ENCODE measurements at regions not wholly inside any gene's neighbourhood (a gene's known extent, or its start where the extent isn't known, plus 50 kb on each side); places are given as distances from the start of the nearest gene placed in this dataset.
"Not testable (repeated sequence)": the region's sequence is repeated elsewhere in the genome, so short reads cannot be mapped to it uniquely, and the experiment has no call there.

DNA sequence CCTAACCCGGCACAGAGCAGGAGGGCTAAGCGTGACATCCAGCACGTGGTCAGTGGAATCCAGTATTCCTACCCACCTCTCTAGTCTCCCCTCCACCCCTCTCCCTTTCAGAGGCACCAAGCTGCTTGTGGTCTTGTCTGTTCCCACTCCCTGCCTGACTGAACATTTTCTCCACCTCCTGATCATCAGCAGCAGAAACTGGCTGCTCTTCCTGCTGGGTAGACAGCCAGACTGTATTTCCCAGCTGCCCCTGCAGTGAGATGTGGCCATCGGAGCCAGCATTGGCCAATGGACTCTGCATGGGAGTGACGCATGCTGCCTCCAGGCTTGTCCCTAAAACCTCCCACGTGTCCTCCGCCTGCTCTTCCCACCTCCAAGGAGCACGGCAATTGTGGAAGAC lies 143.8 kb downstream of the OR4F15 start:
- H3K4me3 ChIP-seq; H3K36me3 ChIP-seq; intact Hi-C loops (cut with DNase I; ENCODE audit: low total_unique reads); H3K9me3 ChIP-seq; H3K4me1 ChIP-seq; H3K27me3 ChIP-seq: not testable (repeated sequence)
- TF ChIP-seq POLR2AphosphoS5 (IDR thresholded peaks at IDR 0.05) = peak in 1 of 3 donors; percentile 30
- peak overlapping the region; percentile 33 to 38 for H3K27ac ChIP-seq
- DNase-seq (ENCODE audit: low spot score in 2 of 2) = peak in 1 of 2 donors; percentile 55

DNA sequence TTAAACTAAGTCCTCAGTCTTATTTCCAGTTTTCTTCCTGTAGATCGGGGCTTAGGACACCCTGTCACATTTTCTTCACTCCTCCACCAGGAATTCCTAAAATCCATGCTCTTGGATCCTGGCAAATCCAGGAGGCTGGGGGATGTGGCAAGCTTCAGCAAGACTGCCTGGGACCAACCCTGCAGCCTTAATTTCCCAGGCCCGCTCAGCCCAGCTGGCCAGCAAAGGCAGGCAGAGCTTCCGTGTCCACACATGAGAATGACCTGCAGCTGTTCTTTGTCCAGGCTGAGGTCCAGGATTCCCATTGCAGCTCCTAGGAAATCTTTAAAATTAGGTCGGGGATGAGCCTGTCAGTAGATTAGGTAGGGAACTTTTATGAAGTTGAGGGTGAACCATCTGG lies 146.7 kb downstream of the OR4F15 start:
- H3K4me3 ChIP-seq; H3K9me3 ChIP-seq; H3K27ac ChIP-seq; H3K27me3 ChIP-seq; H3K36me3 ChIP-seq; intact Hi-C loops (cut with DNase I; ENCODE audit: low total_unique reads); H3K4me1 ChIP-seq: not testable (repeated sequence)
- DNase-seq (ENCODE audit: low spot score in 2 of 2) = peak in 1 of 2 donors; percentile 50

DNA sequence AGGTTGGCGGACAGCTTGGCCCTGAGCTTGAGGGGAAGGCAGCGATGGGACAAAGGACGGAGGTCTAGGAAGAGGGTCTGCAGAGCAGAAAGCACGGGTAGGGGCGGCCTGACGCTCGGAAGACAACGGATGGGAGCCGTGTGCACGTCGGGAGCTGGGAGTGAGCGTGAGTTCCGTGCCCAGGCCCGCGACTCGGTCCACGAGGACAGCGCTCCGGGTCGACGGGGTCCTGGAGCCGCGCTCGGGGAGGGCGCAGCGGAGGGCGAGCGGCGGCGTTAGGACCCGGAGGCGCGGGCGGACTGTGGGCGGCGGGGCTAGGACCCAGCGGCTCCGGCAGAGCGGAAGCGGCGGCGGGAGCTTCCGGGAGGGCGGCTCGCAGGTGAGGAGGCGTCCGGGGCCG lies 149.3 kb downstream of the OR4F15 start:
- H3K4me3 ChIP-seq = peak overlapping the region in 1 of 3 donors; percentile 52
- H3K36me3 ChIP-seq; H3K27ac ChIP-seq; H3K9me3 ChIP-seq; intact Hi-C loops (cut with DNase I; ENCODE audit: low total_unique reads); DNase-seq (ENCODE audit: low spot score in 2 of 2); H3K4me1 ChIP-seq; H3K27me3 ChIP-seq: not testable (repeated sequence)

DNA sequence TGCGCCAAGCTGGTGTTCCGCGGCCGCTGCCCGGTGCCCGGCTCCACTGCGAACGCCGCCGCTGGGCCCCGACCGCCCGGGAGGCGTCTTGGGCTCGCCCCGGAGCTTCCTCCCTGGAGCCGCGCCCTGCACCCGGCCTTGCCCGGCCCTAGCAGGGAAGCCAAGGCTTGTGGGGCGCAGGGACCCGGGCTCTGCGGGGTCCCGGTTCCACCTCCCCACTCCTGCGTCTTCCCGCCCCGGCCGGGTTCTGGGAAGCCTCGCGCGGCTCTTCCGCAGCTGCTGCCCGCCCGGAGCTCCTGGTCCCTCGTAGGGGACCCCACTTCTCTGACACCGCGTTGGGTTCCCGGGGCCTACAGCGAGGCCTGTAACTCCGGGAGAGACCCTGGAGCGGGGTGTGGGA lies 149.8 kb downstream of the OR4F15 start:
- H3K36me3 ChIP-seq; intact Hi-C loops (cut with DNase I; ENCODE audit: low total_unique reads); H3K9me3 ChIP-seq; DNase-seq (ENCODE audit: low spot score in 2 of 2); H3K27ac ChIP-seq; H3K27me3 ChIP-seq; H3K4me1 ChIP-seq: not testable (repeated sequence)
- H3K4me3 ChIP-seq = peak overlapping the region in 2 of 3 donors; percentile 26 to 51

DNA sequence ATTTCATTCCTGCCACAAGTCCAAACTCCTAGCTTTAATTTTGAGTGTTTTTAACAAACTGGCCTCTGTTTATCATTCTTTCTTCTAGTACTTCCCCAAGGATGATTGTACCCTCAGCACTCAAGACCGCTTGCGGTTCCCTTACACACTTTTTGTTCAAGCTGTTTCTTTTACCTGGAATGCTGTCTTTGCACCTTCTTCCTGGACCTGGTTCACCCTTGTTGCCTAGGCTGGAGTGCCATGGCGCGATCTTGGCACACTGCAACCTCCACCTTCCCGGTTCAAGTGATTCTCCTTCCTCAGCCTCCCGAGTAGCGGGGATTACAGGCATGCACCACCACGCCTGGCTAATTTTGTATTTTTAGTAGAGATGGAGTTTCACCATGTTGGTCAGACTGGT lies 151.7 kb downstream of the OR4F15 start:
- DNase-seq (ENCODE audit: low spot score in 2 of 2); H3K27me3 ChIP-seq; H3K4me1 ChIP-seq; H3K27ac ChIP-seq; H3K4me3 ChIP-seq; intact Hi-C loops (cut with DNase I; ENCODE audit: low total_unique reads); H3K36me3 ChIP-seq; H3K9me3 ChIP-seq: not testable (repeated sequence)

DNA sequence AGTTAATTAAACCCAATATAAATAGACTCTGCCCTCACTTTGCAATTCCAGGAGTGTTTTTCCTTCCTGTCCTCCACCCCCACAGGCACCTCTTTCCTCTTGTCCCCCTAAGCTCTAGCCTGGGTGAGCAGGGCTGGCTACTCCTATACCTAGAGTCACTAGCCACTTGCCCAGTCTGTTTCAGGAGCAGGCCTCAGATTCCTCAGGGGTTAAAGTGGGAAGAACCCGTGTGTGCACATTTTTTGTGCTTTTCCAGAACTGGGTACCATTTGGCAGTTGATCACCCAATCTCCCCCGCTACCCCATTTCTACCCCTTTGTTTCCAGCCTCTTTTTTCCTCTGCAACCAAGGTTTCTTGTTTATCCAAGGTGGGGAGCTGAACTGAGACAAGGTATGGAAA lies 153.4 kb downstream of the OR4F15 start:
- DNase-seq (ENCODE audit: low spot score in 2 of 2); H3K9me3 ChIP-seq; H3K4me3 ChIP-seq; H3K36me3 ChIP-seq; H3K27ac ChIP-seq; H3K4me1 ChIP-seq; H3K27me3 ChIP-seq; intact Hi-C loops (cut with DNase I; ENCODE audit: low total_unique reads): not testable (repeated sequence)

DNA sequence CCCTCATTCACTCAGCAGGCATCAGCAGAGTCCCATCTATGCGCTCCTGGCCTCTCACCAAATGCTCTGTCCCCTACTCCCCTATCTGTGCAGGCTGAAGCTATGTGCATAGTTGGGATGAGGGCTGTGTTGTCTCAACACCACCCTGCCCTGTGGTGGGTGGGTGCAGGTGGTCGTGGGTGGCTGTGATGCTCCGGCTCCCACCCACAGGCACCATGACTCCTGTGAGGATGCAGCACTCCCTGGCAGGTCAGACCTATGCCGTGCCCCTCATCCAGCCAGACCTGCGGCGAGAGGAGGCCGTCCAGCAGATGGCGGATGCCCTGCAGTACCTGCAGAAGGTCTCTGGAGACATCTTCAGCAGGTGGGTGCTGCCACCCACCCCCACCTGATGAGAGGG lies 153.9 kb downstream of the OR4F15 start:
- H3K9me3 ChIP-seq; H3K4me1 ChIP-seq; H3K36me3 ChIP-seq; intact Hi-C loops (cut with DNase I; ENCODE audit: low total_unique reads); H3K27ac ChIP-seq; H3K4me3 ChIP-seq; H3K27me3 ChIP-seq: not testable (repeated sequence)
- DNase-seq (ENCODE audit: low spot score in 2 of 2) = peak in 1 of 2 donors; percentile 48

DNA sequence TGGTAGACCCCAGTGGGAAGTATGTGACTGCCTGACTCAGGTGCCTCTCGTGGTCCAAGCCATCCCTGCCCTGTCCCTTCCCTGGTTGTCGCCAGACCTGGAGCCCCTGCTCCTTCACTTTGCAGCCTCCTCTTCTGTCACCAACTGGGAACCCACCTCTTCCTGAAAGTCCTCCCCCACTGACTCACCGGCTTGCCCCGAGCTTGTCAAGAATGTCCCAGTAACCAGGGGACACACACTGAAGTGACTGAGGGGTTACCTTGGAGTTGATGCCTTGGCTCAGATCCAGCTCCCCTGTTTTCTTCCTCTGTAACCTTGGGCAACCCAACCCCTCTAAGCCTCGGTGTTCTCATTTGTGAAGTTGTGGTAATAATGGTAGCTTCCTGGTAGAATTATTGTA lies 155.4 kb downstream of the OR4F15 start:
- H3K36me3 ChIP-seq; H3K4me1 ChIP-seq; H3K4me3 ChIP-seq; H3K27ac ChIP-seq; DNase-seq (ENCODE audit: low spot score in 2 of 2); H3K9me3 ChIP-seq; H3K27me3 ChIP-seq; intact Hi-C loops (cut with DNase I; ENCODE audit: low total_unique reads): not testable (repeated sequence)

DNA sequence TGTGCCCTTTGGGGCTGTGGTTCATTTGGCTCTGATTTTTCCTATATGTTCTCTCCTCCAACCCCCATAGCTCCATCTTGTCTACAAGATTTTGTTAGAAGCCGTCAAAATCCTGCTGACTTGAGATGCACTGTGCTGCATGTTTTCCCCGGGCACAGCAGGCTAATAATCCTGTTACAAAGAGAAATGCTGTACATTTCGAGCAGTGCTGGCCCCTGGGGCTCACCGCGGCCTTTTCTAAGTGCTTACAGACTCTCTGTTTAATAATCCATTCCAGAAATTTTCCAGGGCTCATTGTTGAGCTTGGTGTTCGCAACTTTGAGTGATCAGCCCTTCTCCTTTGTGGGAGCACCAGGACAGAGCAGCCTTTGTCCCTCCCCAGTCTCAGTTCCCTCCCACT lies 158.6 kb downstream of the OR4F15 start:
- H3K9me3 ChIP-seq; DNase-seq (ENCODE audit: low spot score in 2 of 2); H3K27me3 ChIP-seq; H3K4me1 ChIP-seq; intact Hi-C loops (cut with DNase I; ENCODE audit: low total_unique reads); H3K36me3 ChIP-seq; H3K4me3 ChIP-seq; H3K27ac ChIP-seq: not testable (repeated sequence)

DNA sequence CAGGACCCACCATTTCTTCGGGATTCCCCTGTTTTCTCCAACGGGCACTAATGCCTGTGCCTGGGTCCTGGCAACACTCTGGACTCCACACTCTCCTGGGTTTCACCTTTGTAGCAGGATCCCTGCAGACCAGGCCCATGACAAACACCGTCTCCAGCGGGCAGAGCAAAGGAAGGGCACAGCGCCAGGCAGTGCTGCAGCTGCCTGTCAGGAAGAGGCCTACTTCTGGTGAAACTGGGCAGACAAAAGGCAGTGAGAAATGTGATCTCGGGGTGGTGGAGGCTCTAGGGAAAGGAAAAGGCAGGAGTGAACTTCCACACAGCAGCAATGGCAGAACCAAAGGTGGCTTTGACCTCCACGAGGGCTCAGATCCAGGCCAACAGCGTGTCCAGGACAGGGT lies 165.3 kb downstream of the OR4F15 start:
- H3K4me3 ChIP-seq; H3K36me3 ChIP-seq; H3K9me3 ChIP-seq; H3K4me1 ChIP-seq; H3K27ac ChIP-seq; DNase-seq (ENCODE audit: low spot score in 2 of 2); H3K27me3 ChIP-seq; intact Hi-C loops (cut with DNase I; ENCODE audit: low total_unique reads): not testable (repeated sequence)

DNA sequence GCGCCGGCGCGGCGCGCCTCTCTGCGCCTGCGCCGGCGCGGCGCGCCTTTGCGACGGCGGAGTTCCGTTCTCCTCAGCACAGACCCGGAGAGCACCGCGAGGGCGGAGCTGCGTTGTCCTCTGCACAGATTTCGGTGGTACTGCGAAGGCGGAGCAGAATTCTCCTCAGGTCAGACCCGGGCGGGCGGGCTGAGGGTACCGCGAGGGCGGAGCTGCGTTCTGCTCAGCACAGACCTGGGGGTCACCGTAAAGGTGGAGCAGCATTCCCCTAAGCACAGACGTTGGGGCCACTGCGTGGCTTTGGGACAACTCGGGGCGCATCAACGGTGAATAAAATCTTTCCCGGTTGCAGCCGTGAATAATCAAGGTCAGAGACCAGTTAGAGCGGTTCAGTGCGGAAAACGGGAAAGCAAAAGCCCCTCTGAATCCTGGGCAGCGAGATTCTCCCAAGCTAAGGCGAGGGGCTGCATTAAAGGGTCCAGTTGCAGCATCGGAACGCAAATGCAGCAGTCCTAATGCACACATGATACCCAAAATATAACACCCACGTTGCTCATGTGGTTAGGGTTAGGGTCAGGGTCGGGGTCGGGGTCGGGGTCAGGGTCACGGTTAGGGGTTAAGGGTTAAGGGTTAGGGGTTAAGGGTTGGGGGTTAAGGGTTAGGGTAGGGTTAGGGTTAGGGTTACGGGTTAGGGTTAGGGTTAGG lies 168.4 kb downstream of the OR4F15 start:
- H3K27me3 ChIP-seq; H3K36me3 ChIP-seq; H3K4me1 ChIP-seq; H3K27ac ChIP-seq; H3K4me3 ChIP-seq; intact Hi-C loops (cut with DNase I; ENCODE audit: low total_unique reads); H3K9me3 ChIP-seq: not testable (repeated sequence)
- DNase-seq (ENCODE audit: low spot score in 2 of 2) = peak in 1 of 2 donors; percentile 52
